ENCODE measurements at regions not wholly inside any gene's neighbourhood (a gene's known extent, or its start where the extent isn't known, plus 50 kb on each side); places are given as distances from the start of the nearest gene placed in this dataset.

GRCh38 chr4:96092151-96092705 is 252.3 kb downstream of the PDHA2 start:
- DNase-seq = no peak

GRCh38 chr4:96093057-96093456 is 253.2 kb downstream of the PDHA2 start:
- no peak for DNase-seq
- in situ Hi-C loops (cut with MboI; ENCODE audit: low pct_unique_long_range_greater_than_20kb, low sequenced_read_pairs) = no loop called here

More at GRCh38 chr4:96092151-96092705, 252.3 kb downstream of the PDHA2 start:
- in situ Hi-C loops (cut with MboI; ENCODE audit: low pct_unique_long_range_greater_than_20kb, low sequenced_read_pairs) = no loop called here

GRCh38 chr4:96093563-96093962 is 253.7 kb downstream of the PDHA2 start:
- DNase-seq = no peak
- in situ Hi-C loops (cut with MboI; ENCODE audit: low pct_unique_long_range_greater_than_20kb, low sequenced_read_pairs) = no loop called here

- no peak for DNase-seq
- in situ Hi-C loops (cut with MboI; ENCODE audit: low pct_unique_long_range_greater_than_20kb, low sequenced_read_pairs) = no loop called here
These were observed 254.3 kb downstream of the PDHA2 start for GRCh38 chr4:96094183-96094582.

- in situ Hi-C loops (cut with MboI; ENCODE audit: low pct_unique_long_range_greater_than_20kb, low sequenced_read_pairs) = no loop called here
- DNase-seq = no peak
These were observed 257.2 kb downstream of the PDHA2 start for GRCh38 chr4:96097040-96097607.

GRCh38 chr4:96097693-96098092 is 257.8 kb downstream of the PDHA2 start:
- DNase-seq = no peak
- in situ Hi-C loops (cut with MboI; ENCODE audit: low pct_unique_long_range_greater_than_20kb, low sequenced_read_pairs) = no loop called here

GRCh38 chr4:96099031-96099430 is 259.1 kb downstream of the PDHA2 start:
- in situ Hi-C loops (cut with MboI; ENCODE audit: low pct_unique_long_range_greater_than_20kb, low sequenced_read_pairs) = no loop called here
- no peak for DNase-seq

GRCh38 chr4:96102541-96103026 is 262.7 kb downstream of the PDHA2 start:
- no peak for DNase-seq
- in situ Hi-C loops (cut with MboI; ENCODE audit: low pct_unique_long_range_greater_than_20kb, low sequenced_read_pairs) = no loop called here

- in situ Hi-C loops (cut with MboI; ENCODE audit: low pct_unique_long_range_greater_than_20kb, low sequenced_read_pairs) = no loop called here
- DNase-seq = no peak
These were observed 263.2 kb downstream of the PDHA2 start for GRCh38 chr4:96103086-96103485.

- in situ Hi-C loops (cut with MboI; ENCODE audit: low pct_unique_long_range_greater_than_20kb, low sequenced_read_pairs) = no loop called here
- no peak for DNase-seq
These were observed 268.3 kb downstream of the PDHA2 start for GRCh38 chr4:96108146-96108545.

- no peak for DNase-seq
- in situ Hi-C loops (cut with MboI; ENCODE audit: low pct_unique_long_range_greater_than_20kb, low sequenced_read_pairs) = no loop called here
These were observed 272.7 kb downstream of the PDHA2 start for GRCh38 chr4:96112631-96113030.

- in situ Hi-C loops (cut with MboI; ENCODE audit: low pct_unique_long_range_greater_than_20kb, low sequenced_read_pairs) = no loop called here
These were observed 280.3 kb downstream of the PDHA2 start for GRCh38 chr4:96120206-96120605.

GRCh38 chr4:96126227-96126626 is 286.3 kb downstream of the PDHA2 start:
- no peak for DNase-seq
- in situ Hi-C loops (cut with MboI; ENCODE audit: low pct_unique_long_range_greater_than_20kb, low sequenced_read_pairs) = no loop called here

More at GRCh38 chr4:96120206-96120605, 280.3 kb downstream of the PDHA2 start:
- no peak for DNase-seq

GRCh38 chr4:96131186-96131585 is 291.3 kb downstream of the PDHA2 start:
- DNase-seq = no peak
- in situ Hi-C loops (cut with MboI; ENCODE audit: low pct_unique_long_range_greater_than_20kb, low sequenced_read_pairs) = no loop called here

- in situ Hi-C loops (cut with MboI; ENCODE audit: low pct_unique_long_range_greater_than_20kb, low sequenced_read_pairs) = no loop called here
- DNase-seq = no peak
These were observed 294.9 kb downstream of the PDHA2 start for GRCh38 chr4:96134806-96135205.

- in situ Hi-C loops (cut with MboI; ENCODE audit: low pct_unique_long_range_greater_than_20kb, low sequenced_read_pairs) = no loop called here
These were observed 296.2 kb downstream of the PDHA2 start for GRCh38 chr4:96136056-96136455.

GRCh38 chr4:96139251-96139929 is 299.5 kb downstream of the PDHA2 start:
- in situ Hi-C loops (cut with MboI; ENCODE audit: low pct_unique_long_range_greater_than_20kb, low sequenced_read_pairs) = no loop called here
- no peak for DNase-seq

More at GRCh38 chr4:96136056-96136455, 296.2 kb downstream of the PDHA2 start:
- DNase-seq = no peak

- peak; percentile 3 for DNase-seq
- in situ Hi-C loops (cut with MboI; ENCODE audit: low pct_unique_long_range_greater_than_20kb, low sequenced_read_pairs) = no loop called here
These were observed 305.7 kb downstream of the PDHA2 start for GRCh38 chr4:96145601-96146000.

- no peak for DNase-seq
- in situ Hi-C loops (cut with MboI; ENCODE audit: low pct_unique_long_range_greater_than_20kb, low sequenced_read_pairs) = no loop called here
These were observed 306.8 kb downstream of the PDHA2 start for GRCh38 chr4:96146686-96147085.

- no peak for DNase-seq
- in situ Hi-C loops (cut with MboI; ENCODE audit: low pct_unique_long_range_greater_than_20kb, low sequenced_read_pairs) = no loop called here
These were observed 310.0 kb downstream of the PDHA2 start for GRCh38 chr4:96149894-96150293.

- in situ Hi-C loops (cut with MboI; ENCODE audit: low pct_unique_long_range_greater_than_20kb, low sequenced_read_pairs) = no loop called here
These were observed 310.6 kb downstream of the PDHA2 start for GRCh38 chr4:96150466-96150865.

More at GRCh38 chr4:96150466-96150865, 310.6 kb downstream of the PDHA2 start:
- DNase-seq = no peak

Measured in KBM-7 (cell line).